ENCODE measurements at regions not wholly inside any gene's neighbourhood (a gene's known extent, or its start where the extent isn't known, plus 50 kb on each side); places are given as distances from the start of the nearest gene placed in this dataset.

GRCh38 chr1:172976222-172977041 lies 74.3 kb downstream of the TNFSF18 start:
- H3K27me3 ChIP-seq (ENCODE audit: control insufficient read depth, insufficient read depth, low read length) = no peaks in the 10 kb centered on the region

GRCh38 chr1:172977296-172978017 lies 73.3 kb downstream of the TNFSF18 start:
- H3K4me3 ChIP-seq (ENCODE audit: insufficient read depth, low read depth, low read length) = no peak overlapping the region
- no peaks in the 10 kb centered on the region for H3K36me3 ChIP-seq (replicated peaks; ENCODE audit: control insufficient read depth, insufficient read depth, low read length)
- DNase-seq = no peak
- no peaks in the 10 kb centered on the region for H3K27me3 ChIP-seq (ENCODE audit: control insufficient read depth, insufficient read depth, low read length)

More at GRCh38 chr1:172976222-172977041, 74.3 kb downstream of the TNFSF18 start:
- H3K4me3 ChIP-seq (ENCODE audit: insufficient read depth, low read depth, low read length) = no peak overlapping the region
- no peak for DNase-seq
- no peaks in the 10 kb centered on the region for H3K36me3 ChIP-seq (replicated peaks; ENCODE audit: control insufficient read depth, insufficient read depth, low read length)

- H3K4me3 ChIP-seq (ENCODE audit: insufficient read depth, low read depth, low read length) = no peak overlapping the region
- H3K27me3 ChIP-seq (ENCODE audit: control insufficient read depth, insufficient read depth, low read length) = no peaks in the 10 kb centered on the region
- no peak for DNase-seq
- H3K36me3 ChIP-seq (replicated peaks; ENCODE audit: control insufficient read depth, insufficient read depth, low read length) = no peaks in the 10 kb centered on the region
Observed at GRCh38 chr1:172978595-172978994, 72.1 kb downstream of the TNFSF18 start.

DNA sequence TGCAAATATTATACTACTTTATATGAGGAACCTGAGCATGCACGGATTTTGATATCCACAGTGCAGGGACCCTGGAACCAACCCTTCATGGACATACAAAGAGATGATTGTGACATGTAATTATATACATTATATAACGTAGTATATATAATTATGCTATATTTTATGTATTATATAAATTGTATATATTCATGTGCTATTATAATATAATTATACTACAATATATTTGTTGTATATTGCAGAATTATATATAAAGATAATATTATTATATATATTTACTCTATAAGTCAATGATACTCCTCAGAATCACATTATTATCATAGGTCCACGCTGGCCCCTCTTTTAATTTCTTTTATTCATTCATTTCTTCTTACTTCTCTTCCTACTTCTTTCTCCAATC lies 70.9 kb downstream of the TNFSF18 start:
- Histone ChIP-seq H3K27me3 (ENCODE audit: control insufficient read depth, insufficient read depth, low read length) (no peaks in the 10 kb centered on the region), H3K36me3 (replicated peaks; ENCODE audit: control insufficient read depth, insufficient read depth, low read length) (no peaks in the 10 kb centered on the region), H3K4me3 (ENCODE audit: insufficient read depth, low read depth, low read length) (no peak overlapping the region)
- DNase-seq = no peak

DNA sequence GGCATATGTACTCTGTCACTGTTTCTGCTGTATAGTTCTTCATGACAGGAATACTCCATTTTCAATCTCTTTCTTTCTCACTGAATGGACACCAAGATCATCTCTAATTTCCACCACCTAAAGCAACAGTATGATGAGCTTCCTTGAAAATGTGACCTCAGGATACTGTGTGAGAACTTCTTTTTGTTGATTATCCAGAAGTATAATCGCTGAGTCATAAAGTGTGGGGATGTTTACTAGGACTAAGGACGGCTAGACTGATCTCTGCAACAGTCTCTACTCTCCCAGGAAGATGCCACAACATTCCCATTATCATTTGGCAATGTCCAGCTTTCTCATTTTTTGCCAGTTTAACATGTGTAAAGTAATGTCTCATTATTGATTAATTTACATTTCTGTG lies 70.3 kb downstream of the TNFSF18 start:
- DNase-seq = no peak
- Histone ChIP-seq H3K4me3 (ENCODE audit: insufficient read depth, low read depth, low read length) (no peak overlapping the region), H3K27me3 (ENCODE audit: control insufficient read depth, insufficient read depth, low read length) (no peaks in the 10 kb centered on the region), H3K36me3 (replicated peaks; ENCODE audit: control insufficient read depth, insufficient read depth, low read length) (no peaks in the 10 kb centered on the region)

- DNase-seq = no peak
- Histone ChIP-seq H3K4me3 (ENCODE audit: insufficient read depth, low read depth, low read length) (no peak overlapping the region), H3K36me3 (replicated peaks; ENCODE audit: control insufficient read depth, insufficient read depth, low read length) (no peaks in the 10 kb centered on the region), H3K27me3 (ENCODE audit: control insufficient read depth, insufficient read depth, low read length) (no peaks in the 10 kb centered on the region)
Observed at GRCh38 chr1:172980971-172981370, 69.8 kb downstream of the TNFSF18 start.
